ENCODE measurements at regions not wholly inside any gene's neighbourhood (a gene's known extent, or its start where the extent isn't known, plus 50 kb on each side); places are given as distances from the start of the nearest gene placed in this dataset.
"Not testable (repeated sequence)": the region's sequence is repeated elsewhere in the genome, so short reads cannot be mapped to it uniquely, and the experiment has no call there.

GRCh38 chr6:106807947-106808611 lies 166.4 kb downstream of the CD24 start:
- no peak overlapping the region for H3K27ac ChIP-seq (ENCODE audit: control insufficient read depth, insufficient read depth)
- no peak for DNase-seq (ENCODE audit: low read depth, low spot score)
- H3K4me1 ChIP-seq (ENCODE audit: control insufficient read depth, insufficient read depth, low read length), result no peaks in the 10 kb centered on the region
- CTCF ChIA-PET, result interaction anchor here (0.9 to 1.0 kb wide), 2 partner anchors 10 to 172 kb away, joined by 3 read pairs; no protein-coding TSS in a partner anchor
- H3K4me3 ChIP-seq, result no peak overlapping the region
- RAD21 ChIA-PET (ENCODE audit: unreplicated experiment), result no interaction called here
- no peak for TF ChIP-seq SKIL (IDR thresholded peaks at IDR 0.05; ENCODE audit: low read depth, poor library complexity, severe bottlenecking)
- SMC1A ChIA-PET (ENCODE audit: uncharacterized antibody, unreplicated experiment), result interaction anchor here (1.1 kb wide), 1 partner anchor 171 kb away, joined by 3 read pairs; no protein-coding TSS in a partner anchor
- H3K27me3 ChIP-seq (replicated peaks in 1 of 2; ENCODE audit: control insufficient read depth in 2 of 2, insufficient read depth in 2 of 2, low read length in 1 of 2), result no peaks in the 10 kb centered on the region
- ATAC-seq, result no peak
- FAIRE-seq, result no peak
- no peak overlapping the region for H2AFZ ChIP-seq (ENCODE audit: control insufficient read depth, low read depth, low read length)
- no peaks in the 10 kb centered on the region for H3K79me2 ChIP-seq (ENCODE audit: control insufficient read depth, insufficient read depth, low read length)
- POLR2A ChIA-PET, result no interaction called here
- H3K9me3 ChIP-seq (replicated peaks; ENCODE audit: control insufficient read depth, insufficient read depth, low read length), result peaks cover 3% of the 10 kb centered on the region; the same call in 2 of the 3 replicates
- in situ Hi-C loops (cut with MboI), result no loop called here
- intact Hi-C loops (cut with micrococcal nuclease; ENCODE audit: unreplicated experiment), result no loop called here
- no peaks in the 10 kb centered on the region for H3K36me3 ChIP-seq (ENCODE audit: control insufficient read depth in 2 of 2, insufficient read depth in 2 of 2, low read length in 1 of 2)
- H3K9ac ChIP-seq (ENCODE audit: control insufficient read depth, insufficient read depth, low read length), result no peak overlapping the region
- no TSS peak for BruUV-seq (replicated peaks)
- no peaks in the 10 kb centered on the region for H4K20me1 ChIP-seq (ENCODE audit: control insufficient read depth, insufficient read depth)
- H3K4me2 ChIP-seq (ENCODE audit: control insufficient read depth, insufficient read depth), result no peak overlapping the region
- 45% methylated on average over 5 of the region's 5 CpGs for WGBS (ENCODE audit: insufficient coverage, insufficient replicate concordance, low lambda C conversion rate, missing lambda C conversion rate)

GRCh38 chr6:106806253-106806652 lies 168.3 kb downstream of the CD24 start:
- H2AFZ ChIP-seq (ENCODE audit: control insufficient read depth, low read depth, low read length); BruUV-seq (replicated peaks); H3K4me1 ChIP-seq (ENCODE audit: control insufficient read depth, insufficient read depth, low read length); intact Hi-C loops (cut with micrococcal nuclease; ENCODE audit: unreplicated experiment); H3K79me2 ChIP-seq (ENCODE audit: control insufficient read depth, insufficient read depth, low read length); in situ Hi-C loops (cut with MboI); CTCF ChIA-PET; DNase-seq (ENCODE audit: low read depth, low spot score); H3K36me3 ChIP-seq (ENCODE audit: control insufficient read depth in 2 of 2, insufficient read depth in 2 of 2, low read length in 1 of 2); H4K20me1 ChIP-seq (ENCODE audit: control insufficient read depth, insufficient read depth); ATAC-seq; FAIRE-seq; H3K27ac ChIP-seq (ENCODE audit: control insufficient read depth, insufficient read depth); H3K27me3 ChIP-seq (replicated peaks in 1 of 2; ENCODE audit: control insufficient read depth in 2 of 2, insufficient read depth in 2 of 2, low read length in 1 of 2); H3K9ac ChIP-seq (ENCODE audit: control insufficient read depth, insufficient read depth, low read length); H3K4me2 ChIP-seq (ENCODE audit: control insufficient read depth, insufficient read depth); H3K4me3 ChIP-seq; H3K9me3 ChIP-seq (replicated peaks; ENCODE audit: control insufficient read depth, insufficient read depth, low read length); POLR2A ChIA-PET: not testable (repeated sequence)
- ChIA-PET SMC1A (ENCODE audit: uncharacterized antibody, unreplicated experiment) (interaction anchor here (0.6 to 0.7 kb wide), 2 partner anchors 27 to 196 kb away, joined by 3 read pairs; no protein-coding TSS in a partner anchor), RAD21 (ENCODE audit: unreplicated experiment) (interaction anchor here (1.3 kb wide), 1 partner anchor 171 kb away, joined by 4 read pairs; no protein-coding TSS in a partner anchor)
- 34% methylated on average over 4 of the region's 4 CpGs for WGBS (ENCODE audit: insufficient coverage, insufficient replicate concordance, low lambda C conversion rate, missing lambda C conversion rate)
